ENCODE measurements at regions not wholly inside any gene's neighbourhood (a gene's known extent, or its start where the extent isn't known, plus 50 kb on each side); places are given as distances from the start of the nearest gene placed in this dataset.

- intact Hi-C loops (cut with DNase I): no loop called here
- DNase-seq: no peak
- H3K36me3 ChIP-seq (replicated peaks in 1 of 2): no peaks in the 10 kb centered on the region
- no peak overlapping the region for H3K27ac ChIP-seq
- H3K4me1 ChIP-seq (replicated peaks in 1 of 2): no peaks in the 10 kb centered on the region
- no peak overlapping the region for H3K4me3 ChIP-seq
- 75 to 92% (median 84%) methylated on average over 2 of the region's 2 CpGs for WGBS, 4 donors
- no peak for TF ChIP-seq CTCF (IDR thresholded peaks at IDR 0.05)
- no peak for TF ChIP-seq POLR2A (IDR thresholded peaks at IDR 0.05)
- H3K27me3 ChIP-seq: no peaks in the 10 kb centered on the region
- H3K9me3 ChIP-seq (replicated peaks in 1 of 3): no peaks in the 10 kb centered on the region
Measured at GRCh38 chr13:31684466-31684865, 54.9 kb upstream of the RXFP2 start.

GRCh38 chr13:31686670-31687425 lies 52.5 kb upstream of the RXFP2 start:
- Histone ChIP-seq H3K4me3 (no peak overlapping the region), H3K36me3 (replicated peaks in 1 of 2) (no peaks in the 10 kb centered on the region), H3K27me3 (no peaks in the 10 kb centered on the region), H3K4me1 (replicated peaks in 1 of 2) (no peaks in the 10 kb centered on the region), H3K27ac (no peak overlapping the region), H3K9me3 (replicated peaks in 1 of 3) (no peaks in the 10 kb centered on the region)
- intact Hi-C loops (cut with DNase I): no loop called here
- no peak for DNase-seq
- no peak for TF ChIP-seq POLR2A (IDR thresholded peaks at IDR 0.05)
- TF ChIP-seq CTCF (IDR thresholded peaks at IDR 0.05): no peak
- WGBS, 4 donors: 56 to 80% (median 66%) methylated on average over 4 of the region's 4 CpGs

Small RNA genes in the stretch of these regions (small RNA-seq; reads per million reads assigned to genes)
- 0 reads per million in 2 donors for gene AL161616.1

Data from adrenal gland (tissue), 9 donors.